ENCODE measurements at regions not wholly inside any gene's neighbourhood (a gene's known extent, or its start where the extent isn't known, plus 50 kb on each side); places are given as distances from the start of the nearest gene placed in this dataset.
"Not testable (repeated sequence)": the region's sequence is repeated elsewhere in the genome, so short reads cannot be mapped to it uniquely, and the experiment has no call there.

DNA sequence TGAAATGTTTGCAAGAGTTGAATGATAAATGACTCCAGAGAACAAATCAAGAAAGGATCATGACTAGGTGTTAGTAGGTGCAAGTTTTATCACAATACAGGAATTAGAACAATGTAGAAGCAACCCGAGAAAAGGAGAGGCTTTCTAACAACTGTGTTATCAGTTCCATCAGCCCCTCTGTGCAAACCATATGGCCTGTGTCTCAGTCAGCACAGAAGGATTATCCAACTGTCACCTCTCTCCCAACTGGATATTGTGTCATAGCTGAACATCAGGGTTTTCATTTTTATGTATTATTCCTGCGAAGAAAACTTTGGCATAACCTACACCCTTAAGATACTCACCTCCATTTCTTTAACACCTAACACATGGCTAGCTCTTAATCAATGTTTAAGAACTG is 321.6 kb upstream of the RND3 start:
- Mint-ChIP-seq H3K36me3 (ENCODE audit: unreplicated experiment) (no peaks in the 10 kb centered on the region), H3K4me1 (ENCODE audit: low read depth, unreplicated experiment) (peaks cover 37% of the 10 kb centered on the region), H3K27me3 (ENCODE audit: unreplicated experiment) (peaks cover 5% of the 10 kb centered on the region), H3K9me3 (ENCODE audit: unreplicated experiment) (peaks cover 8% of the 10 kb centered on the region), H3K27ac (ENCODE audit: unreplicated experiment) (peak overlapping the region; percentile 98), H3K4me3 (ENCODE audit: unreplicated experiment) (peak overlapping the region; percentile 58)
- peak; percentile 24 for DNase-seq
- TF ChIP-seq, protein P1, sequence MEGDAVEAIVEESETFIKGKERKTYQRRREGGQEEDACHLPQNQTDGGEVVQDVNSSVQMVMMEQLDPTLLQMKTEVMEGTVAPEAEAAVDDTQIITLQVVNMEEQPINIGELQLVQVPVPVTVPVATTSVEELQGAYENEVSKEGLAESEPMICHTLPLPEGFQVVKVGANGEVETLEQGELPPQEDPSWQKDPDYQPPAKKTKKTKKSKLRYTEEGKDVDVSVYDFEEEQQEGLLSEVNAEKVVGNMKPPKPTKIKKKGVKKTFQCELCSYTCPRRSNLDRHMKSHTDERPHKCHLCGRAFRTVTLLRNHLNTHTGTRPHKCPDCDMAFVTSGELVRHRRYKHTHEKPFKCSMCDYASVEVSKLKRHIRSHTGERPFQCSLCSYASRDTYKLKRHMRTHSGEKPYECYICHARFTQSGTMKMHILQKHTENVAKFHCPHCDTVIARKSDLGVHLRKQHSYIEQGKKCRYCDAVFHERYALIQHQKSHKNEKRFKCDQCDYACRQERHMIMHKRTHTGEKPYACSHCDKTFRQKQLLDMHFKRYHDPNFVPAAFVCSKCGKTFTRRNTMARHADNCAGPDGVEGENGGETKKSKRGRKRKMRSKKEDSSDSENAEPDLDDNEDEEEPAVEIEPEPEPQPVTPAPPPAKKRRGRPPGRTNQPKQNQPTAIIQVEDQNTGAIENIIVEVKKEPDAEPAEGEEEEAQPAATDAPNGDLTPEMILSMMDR (IDR thresholded peaks at IDR 0.05; ENCODE audit: partially characterized antibody, unreplicated experiment), result no peak

GRCh38 chr2:150806336-150806735 is 318.9 kb upstream of the RND3 start:
- H3K4me1 Mint-ChIP-seq (ENCODE audit: low read depth, unreplicated experiment), result peaks cover 34% of the 10 kb centered on the region
- H3K9me3 Mint-ChIP-seq (ENCODE audit: unreplicated experiment), result peaks cover 8% of the 10 kb centered on the region
- no peak overlapping the region for H3K4me3 Mint-ChIP-seq (ENCODE audit: unreplicated experiment)
- H3K27me3 Mint-ChIP-seq (ENCODE audit: unreplicated experiment), result peaks cover 5% of the 10 kb centered on the region
- DNase-seq, result no peak
- TF ChIP-seq, protein P1 (IDR thresholded peaks at IDR 0.05; ENCODE audit: partially characterized antibody, unreplicated experiment), result no peak
- H3K36me3 Mint-ChIP-seq (ENCODE audit: unreplicated experiment), result no peaks in the 10 kb centered on the region
- H3K27ac Mint-ChIP-seq (ENCODE audit: unreplicated experiment), result no peak overlapping the region

DNA sequence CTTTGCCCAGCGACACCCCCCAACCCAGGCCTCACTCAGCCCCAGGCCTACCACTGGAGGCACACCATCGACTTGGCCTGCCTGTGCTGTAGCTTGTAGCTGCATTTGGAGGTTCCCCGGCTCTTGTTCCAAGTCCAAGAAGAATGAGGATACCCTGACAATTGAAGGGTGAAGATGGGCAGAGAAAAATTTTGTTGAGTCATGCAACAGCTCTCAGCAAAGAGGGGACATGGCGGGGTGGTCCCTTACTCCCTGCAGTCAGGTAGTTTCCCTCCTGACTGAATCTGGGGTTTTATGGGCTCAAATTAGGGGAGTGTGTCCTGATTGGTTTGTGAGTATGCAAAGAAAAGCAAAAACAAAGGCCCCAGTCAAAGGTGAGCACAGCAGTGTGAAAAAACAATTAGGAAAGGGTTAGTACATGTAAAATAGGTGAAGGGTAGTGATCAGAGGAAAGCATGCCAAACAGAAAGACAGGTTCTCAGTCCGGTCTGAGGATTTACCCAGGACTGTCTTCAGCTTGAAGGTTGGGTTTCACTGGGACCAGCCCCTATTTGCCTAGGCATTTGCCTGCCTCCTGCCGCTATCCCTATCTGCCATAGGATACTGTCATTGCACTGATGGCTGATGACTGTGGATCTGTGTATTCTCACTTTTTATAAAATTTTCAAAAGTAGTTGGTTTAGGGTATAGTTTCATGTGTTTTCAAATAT is 316.4 kb upstream of the RND3 start:
- peaks cover 20% of the 10 kb centered on the region for H3K4me1 Mint-ChIP-seq (ENCODE audit: low read depth, unreplicated experiment)
- no peaks in the 10 kb centered on the region for H3K36me3 Mint-ChIP-seq (ENCODE audit: unreplicated experiment)
- TF ChIP-seq, protein P1 (IDR thresholded peaks at IDR 0.05; ENCODE audit: partially characterized antibody, unreplicated experiment), result no peak
- no peak for DNase-seq
- peaks cover 2% of the 10 kb centered on the region for H3K9me3 Mint-ChIP-seq (ENCODE audit: unreplicated experiment)
- no peak overlapping the region for H3K4me3 Mint-ChIP-seq (ENCODE audit: unreplicated experiment)
- H3K27ac Mint-ChIP-seq (ENCODE audit: unreplicated experiment), result no peak overlapping the region
- H3K27me3 Mint-ChIP-seq (ENCODE audit: unreplicated experiment), result no peaks in the 10 kb centered on the region

- Mint-ChIP-seq H3K36me3 (ENCODE audit: unreplicated experiment) (no peaks in the 10 kb centered on the region), H3K4me1 (ENCODE audit: low read depth, unreplicated experiment) (peaks cover 12% of the 10 kb centered on the region), H3K27ac (ENCODE audit: unreplicated experiment) (no peak overlapping the region), H3K4me3 (ENCODE audit: unreplicated experiment) (no peak overlapping the region), H3K27me3 (ENCODE audit: unreplicated experiment) (no peaks in the 10 kb centered on the region), H3K9me3 (ENCODE audit: unreplicated experiment) (no peaks in the 10 kb centered on the region)
- TF ChIP-seq, protein P1 (IDR thresholded peaks at IDR 0.05; ENCODE audit: partially characterized antibody, unreplicated experiment), result no peak
- no peak for DNase-seq
These were observed 315.2 kb upstream of the RND3 start for GRCh38 chr2:150802635-150803034.

- H3K27me3 Mint-ChIP-seq (ENCODE audit: unreplicated experiment); H3K36me3 Mint-ChIP-seq (ENCODE audit: unreplicated experiment): not testable (repeated sequence)
- H3K27ac Mint-ChIP-seq (ENCODE audit: unreplicated experiment), result peak overlapping the region; percentile 99
- peak overlapping the region; percentile 52 for H3K4me3 Mint-ChIP-seq (ENCODE audit: unreplicated experiment)
- peaks cover 13% of the 10 kb centered on the region for H3K4me1 Mint-ChIP-seq (ENCODE audit: low read depth, unreplicated experiment)
- peak; percentile 61 for DNase-seq
- H3K9me3 Mint-ChIP-seq (ENCODE audit: unreplicated experiment), result peaks cover 14% of the 10 kb centered on the region
These were observed 308.8 kb upstream of the RND3 start for GRCh38 chr2:150796236-150796635.

All from glutamatergic neuron (in vitro differentiated cells).